Adrenal gland (tissue), 9 donors: ENCODE measurements at regions not wholly inside any gene's neighbourhood (a gene's known extent, or its start where the extent isn't known, plus 50 kb on each side); places are given as distances from the start of the nearest gene placed in this dataset.

Source experiments
- DNase-seq, 7 donors: peaks; one replicate each; pipeline ENCODE4 v3.0.0-alpha.2; 2019 to 2020
- H3K27ac ChIP-seq, 5 donors: fragments of 200-600 bp; sonication (generic) in 4 of 5; 1 replicate in 3 of 5; 2 replicates in 2 of 5; pipeline versions ENCODE4 v1.5.1 to v1.8.0; 2016 to 2020; ENCODE audit warnings: mild to moderate bottlenecking in 1 of 5
- H3K27me3 ChIP-seq: fragments of 200-600 bp; 2 replicates; pipeline ENCODE4 v1.8.0; 2021
- H3K36me3 ChIP-seq, 2 donors: fragments of 200-600 bp; replicated peaks in 1 of 2; 1 replicate in 1 of 2; 2 replicates in 1 of 2; pipeline versions ENCODE4 v1.5.1 to v1.8.0; 2018 to 2022
- H3K4me1 ChIP-seq, 2 donors: fragments of 200-600 bp; replicated peaks in 1 of 2; 1 replicate in 1 of 2; 2 replicates in 1 of 2; pipeline versions ENCODE4 v1.5.1 to v1.8.0; 2018 to 2021
- H3K4me3 ChIP-seq, 4 donors: fragments of 200-600 bp; sonication (generic) in 3 of 4; one replicate each; pipeline ENCODE4 v1.5.1; 2016 to 2018
- H3K9me3 ChIP-seq, 3 donors: fragments of 200-600 bp; sonication (generic) in 1 of 3; replicated peaks in 1 of 3; 1 replicate in 2 of 3; 2 replicates in 1 of 3; pipeline versions ENCODE4 v1.5.1 to v1.8.0; 2016 to 2021
- CTCF ChIP-seq, 6 experiments: fragments of 450-650 bp in 4 of 6; fragments of 200-600 bp in 2 of 6; sonication (generic) in 1 of 6; IDR thresholded peaks; 1 replicate in 5 of 6; 2 replicates in 1 of 6; pipeline versions ENCODE4 v1.5.1 to v1.8.0; 2016 to 2021; ENCODE audit warnings: antibody characterized with exemption in 6 of 6, mild to moderate bottlenecking in 2 of 6, moderate library complexity in 1 of 6
- POLR2A ChIP-seq, 2 donors: fragments of 450-650 bp; IDR thresholded peaks; one replicate each; pipeline ENCODE4 v1.6.1; 2017; ENCODE audit warnings: antibody characterized with exemption in 2 of 2, mild to moderate bottlenecking in 2 of 2, moderate library complexity in 1 of 2
- WGBS, 4 donors: extraction: QIAGEN DNeasy Blood & Tissue Kit in 2 of 4; methylation state at CpG; one replicate each; pipeline versions ENCODE4 v1.1.5 to v1.1.7; 2013 to 2017; 5-methylcytosine and 5-hydroxymethylcytosine counted together
- intact Hi-C, 2 donors: fragments of 100-400 bp; cut with DNase I; formaldehyde crosslinking; loops; one replicate each; pipeline versions ENCODE4 v1.14.1 to v1.15.0; 2022 to 2023
- donor health status: healthy with polysubstance abuse.
- donor health status: Bipolar disorder and iron deficiency.
- donor health status: DM: yes; HTN: yes; CAD: no.
- donor health status: DM: no; HTN: no; CAD: no.
- donor health status: DM: no; HTN: no; CAD: no.

DNA sequence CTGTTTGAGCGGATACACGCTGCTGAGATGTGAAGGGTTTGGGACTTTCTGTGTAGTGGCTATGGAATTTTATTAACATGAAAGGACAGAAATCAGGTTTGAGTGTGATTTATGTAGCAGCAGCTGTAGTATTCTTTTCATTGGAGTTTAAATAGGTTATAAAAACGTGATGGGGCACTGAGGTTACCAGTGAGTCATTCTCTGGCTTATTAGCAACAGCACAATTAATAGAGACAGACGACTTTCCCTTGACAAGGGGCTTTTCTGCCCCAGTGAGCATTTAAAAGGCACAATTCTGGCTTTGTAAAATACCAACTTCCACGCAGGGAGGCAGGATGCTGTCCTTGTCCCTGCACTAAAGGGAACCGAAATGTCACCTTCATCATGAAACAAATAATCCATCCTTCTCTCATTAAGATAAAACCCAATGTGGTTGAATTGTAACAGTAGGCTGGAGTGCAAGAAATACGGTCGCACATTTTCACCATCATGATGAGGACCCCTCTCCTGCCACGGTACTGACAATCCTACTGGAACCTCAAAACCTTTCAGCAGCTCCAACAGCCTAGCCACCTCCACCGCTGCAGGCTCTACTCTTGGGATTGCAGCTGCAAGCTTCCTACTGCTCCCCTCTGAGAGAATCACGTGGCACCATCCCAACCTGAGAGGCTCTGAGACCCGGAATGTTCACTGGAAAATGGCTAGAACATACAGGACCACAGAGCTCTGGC lies 293.9 kb downstream of the IRX1 start:
- DNase-seq = no peak
- TF ChIP-seq POLR2A (IDR thresholded peaks at IDR 0.05) = no peak
- TF ChIP-seq CTCF (IDR thresholded peaks at IDR 0.05) = no peak
- no peaks in the 10 kb centered on the region for H3K9me3 ChIP-seq
- H3K4me3 ChIP-seq = no peak overlapping the region
- WGBS, 4 donors = 65 to 71% (median 70%) methylated on average over 11 to 12 of the region's 12 CpGs
- intact Hi-C loops = no loop called here
- H3K36me3 ChIP-seq = no peaks in the 10 kb centered on the region
- no peak overlapping the region for H3K27ac ChIP-seq
- H3K4me1 ChIP-seq = no peaks in the 10 kb centered on the region
- no peaks in the 10 kb centered on the region for H3K27me3 ChIP-seq

GRCh38 chr5:3891113-3891512 lies 295.5 kb downstream of the IRX1 start:
- TF ChIP-seq CTCF (IDR thresholded peaks at IDR 0.05) (no peak), POLR2A (IDR thresholded peaks at IDR 0.05) (no peak)
- WGBS, 4 donors = 55 to 87% (median 64%) methylated on average over 3 of the region's 3 CpGs
- Histone ChIP-seq H3K27me3 (no peaks in the 10 kb centered on the region), H3K9me3 (no peaks in the 10 kb centered on the region), H3K4me1 (no peaks in the 10 kb centered on the region), H3K27ac (no peak overlapping the region), H3K36me3 (no peaks in the 10 kb centered on the region), H3K4me3 (no peak overlapping the region)
- intact Hi-C loops = no loop called here
- no peak for DNase-seq

- intact Hi-C loops = no loop called here
- TF ChIP-seq CTCF (IDR thresholded peaks at IDR 0.05) (no peak), POLR2A (IDR thresholded peaks at IDR 0.05) (no peak)
- DNase-seq = no peak
- Histone ChIP-seq H3K4me3 (no peak overlapping the region), H3K4me1 (no peaks in the 10 kb centered on the region), H3K9me3 (no peaks in the 10 kb centered on the region), H3K36me3 (no peaks in the 10 kb centered on the region), H3K27ac (no peak overlapping the region), H3K27me3 (no peaks in the 10 kb centered on the region)
Measured at GRCh38 chr5:3893527-3893926, 297.9 kb downstream of the IRX1 start.

DNA sequence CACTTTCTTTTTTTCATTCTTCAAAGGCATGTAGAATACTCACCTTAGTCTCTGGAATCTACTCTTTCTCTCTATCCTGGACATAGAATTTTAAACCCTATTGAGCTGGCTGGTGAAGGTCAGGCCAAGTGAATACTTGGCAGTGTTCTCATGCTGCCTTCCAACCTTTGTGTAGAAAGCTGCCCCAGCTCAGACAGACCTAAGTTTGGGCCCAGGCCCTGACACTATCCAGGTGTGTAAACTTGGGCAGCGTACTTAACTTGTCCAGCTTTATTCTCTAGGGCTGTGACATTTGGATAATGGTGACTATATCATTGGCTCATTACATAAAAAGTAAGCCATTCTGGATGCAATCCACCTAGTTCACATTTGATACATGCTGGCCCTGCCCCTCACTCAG lies 298.3 kb downstream of the IRX1 start:
- Histone ChIP-seq H3K4me3 (no peak overlapping the region), H3K4me1 (no peaks in the 10 kb centered on the region), H3K36me3 (no peaks in the 10 kb centered on the region), H3K27me3 (no peaks in the 10 kb centered on the region), H3K9me3 (no peaks in the 10 kb centered on the region), H3K27ac (no peak overlapping the region)
- WGBS, 4 donors = 85 to 100% (median 92%) methylated on average over 1 of the region's 1 CpG
- TF ChIP-seq CTCF (IDR thresholded peaks at IDR 0.05) = no peak
- no peak for TF ChIP-seq POLR2A (IDR thresholded peaks at IDR 0.05)
- DNase-seq = no peak
- intact Hi-C loops = no loop called here
